ENCODE measurements at regions not wholly inside any gene's neighbourhood (a gene's known extent, or its start where the extent isn't known, plus 50 kb on each side); places are given as distances from the start of the nearest gene placed in this dataset.

DNA sequence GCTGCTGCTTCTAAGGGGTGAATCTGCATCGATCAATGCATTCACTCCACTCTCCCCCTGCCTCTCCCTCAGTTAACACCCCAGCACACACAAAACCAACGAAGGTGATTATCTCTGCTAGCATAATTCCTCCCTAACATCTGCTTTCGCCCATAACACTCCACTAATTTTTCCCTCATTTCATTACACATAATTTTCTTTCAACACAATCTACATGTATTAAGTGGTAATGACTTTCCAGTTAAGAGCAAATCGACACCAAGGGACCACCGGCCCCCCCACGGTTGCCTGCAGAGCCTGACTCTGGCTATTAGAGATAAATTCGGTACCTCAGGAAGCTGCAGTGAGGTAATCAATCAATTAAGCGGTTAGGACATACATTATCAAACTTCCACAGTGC is 1115.6 kb downstream of the BCL11B start:
- no peak for DNase-seq (ENCODE audit: low read depth in 2 of 2)

DNA sequence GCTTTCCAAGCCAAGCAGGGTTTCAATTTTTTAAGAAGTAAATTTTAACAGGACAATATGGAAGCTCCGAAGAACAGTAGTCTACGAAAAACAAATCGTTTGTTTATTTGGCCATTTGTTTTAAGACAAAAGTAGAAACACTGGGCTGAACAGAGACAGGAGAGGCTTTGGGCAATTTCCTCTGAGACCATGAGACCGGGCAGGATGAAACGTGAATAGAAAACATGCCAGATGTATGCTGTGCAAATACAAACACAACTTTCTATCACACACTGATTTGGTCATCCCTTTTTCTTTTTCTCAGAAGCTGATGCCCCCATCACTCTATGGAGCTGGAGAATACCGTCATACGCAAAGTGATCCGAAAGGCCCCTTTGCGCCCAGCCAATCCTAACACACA is 1111.1 kb downstream of the BCL11B start:
- DNase-seq (ENCODE audit: low read depth in 2 of 2) = no peak

DNA sequence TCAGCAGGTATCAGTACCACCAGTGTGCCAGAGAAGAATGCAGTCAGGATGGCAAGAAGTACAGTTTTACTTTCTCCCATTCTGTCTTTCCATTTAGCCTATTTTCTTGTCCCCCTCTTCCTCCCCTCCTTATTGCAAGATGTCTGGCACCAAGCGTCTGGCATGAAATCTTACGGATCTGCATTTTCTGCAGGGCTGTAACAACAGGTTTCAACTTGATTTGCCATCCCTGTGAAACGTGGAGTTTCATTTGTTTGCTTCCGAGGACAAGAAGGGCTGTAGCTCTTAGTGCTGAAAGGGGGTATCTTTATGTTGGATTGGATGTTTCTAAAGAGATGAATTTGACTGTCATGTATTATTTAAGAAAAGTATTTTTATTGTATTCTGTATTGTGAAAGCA is 1110.6 kb downstream of the BCL11B start:
- no peak for DNase-seq (ENCODE audit: low read depth in 2 of 2)

DNA sequence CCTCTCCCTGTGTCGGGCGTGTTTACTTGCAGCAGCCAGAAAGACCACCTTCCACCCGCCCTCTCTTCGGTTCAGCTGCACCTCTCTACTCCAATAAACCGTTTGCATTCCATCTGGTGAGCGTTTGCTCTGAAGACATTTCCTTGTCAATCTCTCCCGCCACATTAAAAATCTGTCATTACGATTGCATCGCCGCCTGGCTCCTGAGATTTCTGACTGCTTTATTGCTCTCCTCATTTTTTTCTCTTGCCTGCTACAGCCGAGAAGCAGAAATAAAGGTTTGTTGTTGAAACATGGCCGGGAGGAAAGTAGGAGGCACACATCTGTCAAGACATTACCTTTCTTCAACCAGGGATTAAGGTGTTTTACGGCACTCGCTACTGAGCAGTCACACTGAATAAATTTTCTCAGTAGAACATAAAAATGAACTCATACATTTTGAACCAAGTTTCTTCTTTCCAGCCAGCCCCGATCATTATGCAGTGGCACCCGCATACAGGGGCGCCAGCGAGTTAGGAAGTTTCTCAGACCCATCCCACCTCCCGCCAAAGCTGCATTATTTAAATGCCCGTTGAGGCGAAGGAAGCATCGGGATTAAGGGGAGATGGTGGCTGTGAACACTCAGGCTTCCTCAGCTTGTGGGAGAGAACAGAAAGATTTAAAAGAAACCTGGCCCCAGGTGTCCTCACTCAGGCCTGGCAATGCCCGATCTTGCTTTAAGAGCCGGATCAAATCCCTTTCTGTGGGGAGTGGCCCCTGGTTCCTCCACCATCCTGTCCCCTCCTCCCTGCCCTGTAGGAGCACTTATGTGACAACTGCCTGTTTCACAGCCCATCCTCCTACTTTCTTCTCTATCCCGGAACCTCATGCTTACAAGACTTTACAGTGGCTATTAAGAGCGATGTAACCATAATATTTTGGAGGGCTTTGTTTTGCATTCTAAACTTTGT is 1108.9 kb downstream of the BCL11B start:
- no peak for DNase-seq (ENCODE audit: low read depth in 2 of 2)

DNA sequence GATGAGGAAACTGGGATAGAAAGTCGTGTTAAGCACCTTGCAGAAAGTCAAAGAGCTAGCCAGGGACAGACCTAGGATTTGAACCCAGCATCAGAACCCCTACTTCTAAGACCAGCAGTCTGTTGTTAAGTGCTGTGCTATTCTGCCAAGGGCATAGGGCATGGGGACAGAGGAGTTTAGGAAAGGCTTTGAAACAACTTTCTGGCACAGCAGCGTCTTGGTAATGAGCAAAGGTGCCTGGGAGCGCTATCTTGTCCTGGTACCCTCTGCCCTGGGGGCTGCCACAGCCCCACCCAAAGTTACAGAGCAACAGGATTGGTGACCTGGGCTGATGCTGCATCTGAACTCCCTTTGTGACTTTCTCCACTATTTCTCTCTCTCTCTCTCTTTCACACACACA is 1108.1 kb downstream of the BCL11B start:
- DNase-seq (ENCODE audit: low read depth in 2 of 2) = no peak

DNA sequence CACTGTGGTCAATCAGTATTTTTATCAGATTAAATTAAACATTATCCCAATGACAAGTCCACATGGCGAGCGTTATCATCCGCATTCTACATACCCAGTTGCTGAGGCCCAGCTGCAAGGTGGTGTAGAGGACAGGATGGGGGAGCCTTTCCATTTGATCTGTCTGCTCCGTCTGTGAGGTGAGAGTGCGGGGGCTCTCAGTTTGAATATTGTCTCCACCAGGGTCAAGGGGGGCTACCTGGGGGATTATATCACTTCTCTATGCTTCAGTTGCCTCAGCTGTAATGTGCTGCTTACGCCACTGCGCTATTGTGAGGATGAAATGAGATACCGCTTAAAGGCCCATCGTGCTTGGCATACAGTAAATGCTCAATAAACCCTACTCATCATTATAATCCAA is 1106.0 kb downstream of the BCL11B start:
- no peak for DNase-seq (ENCODE audit: low read depth in 2 of 2)

DNA sequence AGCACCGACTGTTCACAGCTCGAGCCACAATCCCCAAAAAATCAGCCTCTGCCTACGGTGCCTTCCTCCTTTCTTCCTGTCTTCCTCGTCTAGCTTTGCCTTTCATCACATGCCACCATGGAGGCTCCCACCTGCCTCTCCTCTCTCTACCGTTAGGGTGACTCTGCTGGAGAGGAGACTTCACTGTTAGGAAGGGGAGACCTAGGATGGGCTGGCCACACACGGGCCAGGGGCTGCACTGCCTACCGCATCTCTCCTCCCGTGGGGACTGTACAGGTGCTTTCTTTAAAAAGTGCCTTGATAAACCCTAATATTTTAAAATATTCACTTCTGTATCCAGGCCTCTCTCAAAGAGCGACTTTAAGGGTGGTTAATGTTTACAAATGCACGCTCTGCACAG is 1104.7 kb downstream of the BCL11B start:
- DNase-seq (ENCODE audit: low read depth in 2 of 2) = no peak

DNA sequence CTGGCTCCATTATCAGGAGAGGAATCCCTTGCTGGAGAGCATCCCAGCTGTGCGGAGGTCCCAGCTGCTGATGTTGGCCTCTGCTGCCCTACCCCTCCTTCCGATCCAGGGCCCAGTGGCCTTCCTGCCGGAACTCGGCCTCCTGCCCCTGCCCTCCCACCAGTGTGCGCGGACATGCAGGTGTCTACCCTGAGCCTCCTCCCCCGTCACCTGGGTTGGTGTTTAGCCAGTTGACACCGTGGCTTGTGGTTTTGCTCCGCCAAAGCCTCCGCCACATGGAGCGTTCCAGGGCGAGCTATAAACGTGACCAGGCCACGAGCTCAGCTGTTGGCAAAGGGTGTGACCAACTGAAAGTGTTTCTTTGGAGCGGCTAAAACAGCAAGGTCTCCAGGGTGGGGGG is 1104.3 kb downstream of the BCL11B start:
- no peak for DNase-seq (ENCODE audit: low read depth in 2 of 2)

DNA sequence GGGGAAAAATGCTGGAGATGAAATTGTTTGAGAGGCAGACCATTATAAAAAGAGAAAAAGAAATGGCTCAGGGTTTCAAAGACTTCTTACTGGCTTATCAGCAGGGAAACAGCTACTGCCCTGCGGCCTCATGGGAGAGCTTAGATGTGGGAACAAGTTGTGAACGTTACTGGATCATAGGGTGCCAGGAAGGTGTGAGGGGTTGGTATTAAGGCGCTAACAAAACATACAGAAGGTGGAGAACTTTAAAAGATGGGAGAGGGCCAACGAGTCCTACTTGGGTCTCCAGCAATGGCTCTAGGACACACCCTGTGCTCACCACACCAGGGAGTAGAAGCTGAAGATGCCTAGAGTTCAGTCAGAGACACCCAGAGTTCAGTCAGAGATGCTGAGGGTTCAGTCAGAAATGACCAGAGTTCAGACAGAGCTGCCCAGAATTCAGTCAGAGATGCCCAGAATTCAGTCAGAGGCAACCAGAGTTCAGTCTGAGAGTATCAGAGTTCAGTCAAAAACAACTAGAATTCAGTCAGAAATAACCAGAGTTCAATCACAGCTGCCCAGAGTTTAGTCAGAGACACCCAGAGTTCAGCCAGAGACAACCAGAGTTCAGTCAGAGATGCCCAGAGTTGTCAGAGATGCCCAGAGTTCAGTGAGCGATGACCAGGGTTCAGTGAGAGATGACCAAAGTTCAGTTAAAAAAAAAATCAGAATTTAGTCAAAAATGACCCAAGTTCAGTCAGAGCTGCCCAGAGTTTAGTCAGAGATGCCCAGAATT is 1103.6 kb downstream of the BCL11B start:
- DNase-seq (ENCODE audit: low read depth in 2 of 2) = no peak

DNA sequence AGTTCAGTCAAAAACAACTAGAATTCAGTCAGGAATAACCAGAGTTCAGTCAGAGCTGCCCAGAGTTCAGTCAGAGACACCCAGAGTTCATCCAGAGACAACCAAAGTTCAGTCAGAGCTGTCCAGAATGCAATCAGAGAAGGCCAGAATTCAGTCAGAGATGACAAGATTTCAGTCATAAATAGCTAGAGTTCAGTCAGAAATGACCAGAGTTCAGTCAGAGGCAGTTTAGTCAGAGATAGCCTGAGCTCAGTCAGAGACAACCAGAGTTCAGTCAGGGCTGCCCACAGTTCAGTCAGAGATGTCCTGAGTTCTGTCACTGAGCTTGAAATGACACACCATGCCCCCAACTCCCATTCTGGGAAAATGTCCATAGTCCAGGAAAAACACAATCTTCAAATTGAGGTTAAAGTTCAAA is 1102.8 kb downstream of the BCL11B start:
- DNase-seq (ENCODE audit: low read depth in 2 of 2) = no peak

DNA sequence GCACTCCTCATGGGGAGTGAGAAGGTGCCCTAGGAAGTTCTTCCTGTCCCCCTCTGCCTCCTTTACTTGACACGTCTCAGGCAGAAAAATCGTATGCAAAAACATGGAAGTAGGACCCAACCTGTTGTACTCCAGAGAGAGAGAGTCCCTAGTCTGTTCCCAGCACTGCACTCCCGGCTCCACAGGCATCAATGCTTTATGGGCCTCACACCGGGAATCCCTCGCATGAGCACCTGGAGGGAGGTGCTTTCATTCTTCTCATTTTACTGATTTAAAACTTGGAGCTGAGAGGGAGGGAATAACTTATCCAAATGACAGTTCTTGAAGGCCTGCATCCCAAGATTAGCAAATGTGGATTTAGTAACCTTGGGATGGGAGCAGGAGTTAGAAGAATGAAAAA is 1101.4 kb downstream of the BCL11B start:
- DNase-seq (ENCODE audit: low read depth in 2 of 2) = no peak

DNA sequence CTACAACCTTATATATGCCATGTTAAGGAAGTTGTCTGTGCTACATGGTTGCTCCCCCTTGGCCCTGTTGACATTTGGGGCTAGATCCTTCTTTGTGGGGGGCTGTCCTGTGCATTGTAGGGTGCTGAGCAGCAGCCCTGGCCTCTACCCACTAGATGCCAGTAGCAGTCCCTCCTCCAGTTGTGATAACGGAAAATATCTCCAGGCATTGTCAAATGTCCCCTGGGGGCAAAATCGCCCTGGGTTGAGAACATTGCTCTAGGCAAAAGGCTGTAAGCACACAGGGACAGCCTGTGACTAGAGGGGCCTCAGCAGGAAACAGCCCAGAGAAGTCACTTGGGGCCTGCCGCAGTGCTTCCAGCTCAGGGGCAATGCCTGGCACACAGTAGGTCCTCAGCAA is 1100.3 kb downstream of the BCL11B start:
- no peak for DNase-seq (ENCODE audit: low read depth in 2 of 2)

DNA sequence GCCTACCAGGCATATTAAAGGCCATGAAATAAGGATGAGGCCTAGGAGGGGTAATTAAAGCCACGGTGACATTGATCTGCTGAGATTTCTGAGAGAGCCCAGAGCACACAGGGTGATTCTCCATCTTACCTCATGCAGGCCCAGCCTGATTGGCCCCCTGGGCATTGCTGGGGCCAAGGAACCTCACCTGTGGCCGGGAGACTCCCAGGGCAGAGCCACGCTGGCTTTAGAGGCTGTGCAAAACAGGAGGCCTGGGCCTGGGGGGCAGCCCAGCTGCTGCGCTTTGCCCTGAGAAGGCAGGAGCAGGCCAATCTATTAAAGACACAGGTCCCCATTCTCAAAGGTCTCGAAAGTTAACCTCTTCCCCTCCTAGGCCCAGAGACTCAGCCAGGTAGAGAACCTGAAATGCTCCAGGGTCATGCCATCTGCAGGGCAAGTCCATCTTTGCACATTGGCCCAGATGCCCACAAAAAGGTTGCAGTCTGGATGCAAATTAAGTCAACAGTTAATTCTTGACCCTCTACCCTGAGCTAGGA is 1099.7 kb downstream of the BCL11B start:
- no peak for DNase-seq (ENCODE audit: low read depth in 2 of 2)

DNA sequence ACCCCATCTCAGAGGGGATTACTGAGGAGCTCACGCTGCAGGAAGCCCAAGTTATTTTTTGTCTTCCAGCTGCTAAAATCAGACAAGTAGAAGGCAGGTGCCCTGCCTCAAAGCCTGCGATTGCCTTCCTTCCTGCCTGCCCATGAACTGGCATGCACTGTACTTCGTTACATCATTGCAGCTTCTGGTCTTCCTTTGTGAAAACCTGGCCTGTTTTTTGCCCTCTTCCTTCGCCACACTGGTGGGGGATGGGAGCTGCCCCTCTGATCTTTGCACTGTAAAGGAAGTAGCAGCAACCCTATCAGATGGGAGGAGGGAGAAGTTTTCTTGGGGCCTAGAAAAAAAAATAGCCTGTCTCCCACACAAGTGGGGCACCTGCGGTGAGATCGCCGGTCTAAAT is 1098.7 kb downstream of the BCL11B start:
- DNase-seq (ENCODE audit: low read depth in 2 of 2) = no peak

DNA sequence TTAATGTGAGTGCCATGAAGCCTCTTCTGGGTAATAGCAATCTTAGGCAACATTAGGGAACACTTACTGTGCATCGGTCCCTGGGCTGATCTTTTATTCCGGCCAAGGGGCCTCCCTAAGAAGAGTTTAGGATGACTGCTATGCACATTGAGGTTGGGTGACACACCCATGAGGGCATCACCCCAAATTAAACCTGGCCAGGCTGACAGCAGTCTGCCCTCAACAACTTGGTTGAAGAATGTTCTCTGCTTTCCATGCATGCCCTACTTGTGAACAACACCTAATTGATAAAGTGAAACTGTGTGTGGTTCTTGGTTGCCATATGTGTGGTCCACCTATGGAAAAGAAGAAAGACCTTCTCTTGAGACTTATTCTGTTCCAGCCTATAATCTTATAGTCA is 1098.0 kb downstream of the BCL11B start:
- DNase-seq (ENCODE audit: low read depth in 2 of 2) = no peak

DNA sequence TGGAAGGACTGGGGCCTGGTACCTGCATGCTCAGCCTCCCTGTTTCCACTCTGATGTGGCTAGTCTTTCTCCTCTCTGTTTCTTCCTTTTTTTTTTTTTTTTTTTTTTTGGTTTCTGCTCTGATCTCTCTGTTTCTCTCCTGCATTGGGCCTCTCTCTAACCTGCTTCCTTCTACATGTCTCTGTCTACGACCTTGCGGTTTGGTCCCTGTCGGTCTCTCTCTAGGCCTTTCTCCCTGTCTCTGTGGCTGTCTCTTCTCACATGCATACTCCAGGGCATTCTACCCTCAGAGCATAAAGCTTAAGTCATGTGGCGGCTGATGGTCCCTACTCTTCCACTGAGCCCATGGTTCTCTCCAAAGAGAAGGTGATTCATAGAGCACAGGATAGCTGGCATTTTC is 1096.6 kb downstream of the BCL11B start:
- no peak for DNase-seq (ENCODE audit: low read depth in 2 of 2)

DNA sequence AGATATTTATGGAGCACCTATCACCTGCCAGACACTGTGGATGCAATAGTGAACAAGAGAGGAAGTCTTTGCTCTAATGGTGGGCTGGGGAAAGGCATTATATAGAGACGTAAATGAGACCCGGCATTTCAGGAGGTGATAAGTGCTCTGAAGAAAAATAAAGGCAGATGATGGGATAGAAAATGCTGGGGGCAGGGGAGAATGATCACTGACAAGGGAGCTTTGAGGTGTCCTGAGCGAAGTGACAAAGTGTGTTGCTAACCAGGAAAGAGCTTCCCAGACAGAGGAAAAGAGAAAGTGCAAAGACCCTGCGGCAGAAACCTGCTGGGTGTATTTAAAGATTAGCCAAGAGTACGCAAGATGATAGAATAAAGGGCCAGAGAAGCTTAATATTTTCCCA is 1096.1 kb downstream of the BCL11B start:
- DNase-seq (ENCODE audit: low read depth in 2 of 2) = no peak

DNA sequence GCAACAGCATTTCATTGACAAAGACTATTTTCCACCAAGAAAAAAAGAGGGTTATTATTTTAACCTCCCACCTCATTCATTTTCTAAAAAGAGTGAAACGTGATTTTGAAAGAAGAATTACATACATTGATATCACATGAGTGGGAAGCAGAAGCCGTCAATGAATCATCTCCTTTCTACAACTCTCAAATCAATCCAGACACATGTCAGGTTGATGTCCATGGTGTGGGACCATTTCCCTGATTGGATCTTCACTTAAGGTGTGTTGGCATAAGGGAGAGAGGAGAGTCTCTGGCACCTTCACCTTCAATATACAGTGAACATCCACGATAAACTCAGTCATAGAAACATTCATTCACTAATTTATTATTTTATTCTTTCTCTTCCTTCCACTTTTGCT is 1095.1 kb downstream of the BCL11B start:
- no peak for DNase-seq (ENCODE audit: low read depth in 2 of 2)

DNA sequence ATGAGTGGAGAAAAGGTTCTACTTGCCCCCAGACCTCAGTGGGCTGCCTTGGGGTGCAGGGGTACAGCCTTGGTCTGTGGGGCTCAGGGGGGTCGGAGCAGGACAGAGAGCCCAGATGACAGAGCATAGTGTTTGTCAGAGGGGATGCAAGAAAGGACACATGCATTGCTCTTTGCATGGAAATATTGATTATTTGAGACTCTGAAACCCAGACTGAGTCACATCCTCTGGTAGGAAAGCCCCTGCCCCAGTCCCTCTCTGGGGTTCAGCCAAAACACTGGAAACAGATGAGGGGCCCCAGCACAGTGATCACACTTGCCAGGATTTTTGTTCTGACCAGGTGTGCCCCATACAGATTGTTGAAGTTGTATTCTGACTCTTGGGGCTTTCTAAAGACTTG is 1094.4 kb downstream of the BCL11B start:
- DNase-seq (ENCODE audit: low read depth in 2 of 2) = peak; percentile 59 to 63

DNA sequence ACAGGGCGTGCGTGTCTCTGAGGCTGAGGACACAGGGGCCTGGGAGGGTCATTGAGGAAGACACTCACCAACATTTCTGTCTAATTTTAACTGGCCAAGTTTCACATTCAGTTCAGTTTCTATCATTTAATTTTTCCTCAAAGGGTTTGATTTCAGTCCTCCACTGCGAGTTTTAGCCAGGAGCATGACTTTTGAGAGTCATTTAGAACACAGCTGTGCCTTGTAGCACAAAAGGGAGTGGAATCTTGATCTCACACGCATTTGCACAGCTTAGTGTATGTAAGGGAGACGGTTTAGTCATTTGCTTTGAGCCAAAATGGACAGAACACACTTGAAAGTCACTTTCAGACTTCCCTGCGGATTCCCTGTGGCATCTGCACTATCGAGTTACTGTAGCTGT is 1090.8 kb downstream of the BCL11B start:
- no peak for DNase-seq (ENCODE audit: low read depth in 2 of 2)

DNA sequence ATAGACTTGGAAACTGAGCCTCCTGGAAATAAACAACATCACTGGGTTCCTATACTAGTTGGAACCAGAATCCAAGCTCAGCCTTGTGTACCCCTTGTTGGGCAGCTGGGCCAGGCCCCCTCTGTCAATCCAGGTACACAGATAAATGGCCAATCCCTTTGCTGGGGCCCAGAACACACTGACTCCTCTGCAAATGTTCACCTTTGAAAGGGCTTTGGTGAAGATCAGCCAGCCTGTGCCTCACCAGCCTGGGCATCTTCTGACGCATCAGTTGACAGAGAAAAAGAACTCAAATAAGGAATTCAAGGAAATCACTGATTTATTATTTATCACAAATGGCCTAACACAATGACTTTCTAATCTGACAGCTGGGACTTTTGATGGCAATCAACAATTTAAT is 1090.2 kb downstream of the BCL11B start:
- DNase-seq (ENCODE audit: low read depth in 2 of 2) = no peak

DNA sequence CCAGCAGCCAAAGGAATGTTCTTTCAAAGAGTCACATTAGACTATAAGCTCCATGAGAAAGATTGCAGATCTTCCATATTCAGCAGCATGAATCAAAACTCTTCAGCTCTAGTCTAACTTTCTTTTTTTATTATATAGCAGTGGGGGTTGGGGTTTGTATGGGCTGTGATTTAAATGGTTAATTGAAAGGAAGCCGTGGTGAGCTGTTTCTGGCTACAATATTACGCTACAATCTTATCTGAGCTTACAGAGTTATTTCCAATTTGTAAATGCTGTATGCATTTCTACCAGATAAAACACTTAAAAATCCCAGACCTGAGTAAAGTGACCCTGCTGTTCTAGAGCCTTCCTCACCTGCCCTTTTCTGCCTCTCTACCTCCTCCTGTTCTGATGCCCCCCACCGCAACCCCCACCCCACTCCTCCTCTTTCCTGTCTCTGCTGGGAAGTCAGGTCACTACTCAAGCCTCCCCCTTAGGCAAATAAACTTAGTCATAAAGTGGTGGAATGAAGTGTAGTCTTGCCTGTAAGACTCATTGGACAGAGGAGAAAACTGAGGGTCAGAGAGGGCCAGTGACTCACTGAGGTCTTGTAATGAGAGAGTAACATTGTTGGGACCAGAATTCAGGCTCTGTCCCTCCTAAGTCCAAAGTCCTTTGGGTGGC is 1089.5 kb downstream of the BCL11B start:
- DNase-seq (ENCODE audit: low read depth in 2 of 2) = peak in 1 of 2 donors; percentile 60

All from activated CD4-positive, alpha-beta T cell treated with anti-CD3 and anti-CD28 coated beads for 24 hours (primary cell).